CD4-positive, alpha-beta T cell (primary cell): ENCODE measurements at regions not wholly inside any gene's neighbourhood (a gene's known extent, or its start where the extent isn't known, plus 50 kb on each side); places are given as distances from the start of the nearest gene placed in this dataset.

ENCODE experiments used
- ATAC-seq: fragments of 200-7000 bp; cut with Tn5 transposase; one replicate; pipeline ENCODE4 v1.10.0; 2022; ENCODE audit warnings: mild to moderate bottlenecking; ENCODE audit not compliant: poor library complexity
- CTCF ChIA-PET: fragments of 350-600 bp; sonication (Branson Sonifier 250); formaldehyde crosslinking; loops from one replicate; lab custom pipeline; 2021; ENCODE audit warnings: antibody characterized with exemption, inconsistent platforms; lab: Charles Lee
- POLR2A ChIA-PET: fragments of 350-600 bp; sonication (Branson Sonifier 250); formaldehyde crosslinking; loops from one replicate; lab custom pipeline; 2021; ENCODE audit warnings: antibody characterized with exemption, inconsistent platforms; lab: Charles Lee
- DNase-seq, 14 experiments: peaks; one replicate each; pipeline ENCODE4 v3.0.0-alpha.2; 2013 to 2020; ENCODE audit warnings: mixed read lengths in 2 of 14
- H3K27ac ChIP-seq, 2 donors: one replicate each; pipeline versions ENCODE4 v1.5.1 to v1.7.0; 2013; ENCODE audit warnings: low read length in 2 of 2, low read depth in 1 of 2, mild to moderate bottlenecking in 1 of 2
- H3K27me3 ChIP-seq, 2 experiments: 1 replicate in 1 of 2; 2 replicates in 1 of 2; pipeline versions ENCODE4 v1.6.1 to v1.7.0; 2013; ENCODE audit warnings: low read length in 2 of 2, control low read depth in 1 of 2, mild to moderate bottlenecking in 1 of 2, moderate library complexity in 1 of 2; ENCODE audit not compliant: insufficient read depth in 2 of 2, control insufficient read depth in 1 of 2
- H3K36me3 ChIP-seq: one replicate; pipeline ENCODE4 v1.6.1; 2013; ENCODE audit warnings: low read length, control low read depth; ENCODE audit not compliant: insufficient read depth
- H3K4me1 ChIP-seq: one replicate; pipeline ENCODE4 v1.6.1; 2013; ENCODE audit warnings: low read length, control low read depth; ENCODE audit not compliant: insufficient read depth
- H3K4me3 ChIP-seq: one replicate; pipeline ENCODE4 v1.5.1; 2013; ENCODE audit warnings: mild to moderate bottlenecking, low read length, moderate library complexity
- H3K9me3 ChIP-seq, 2 experiments: 1 replicate in 1 of 2; 2 replicates in 1 of 2; pipeline versions ENCODE4 v1.6.1 to v1.7.0; 2013; ENCODE audit warnings: low read length in 2 of 2, mild to moderate bottlenecking in 2 of 2, control low read depth in 1 of 2, moderate library complexity in 1 of 2; ENCODE audit not compliant: control insufficient read depth in 1 of 2, insufficient read depth in 1 of 2
- H3K27ac Mint-ChIP-seq: one replicate; pipeline ENCODE4 v1.8.0; 2020; ENCODE audit warnings: mixed read lengths
- H3K27me3 Mint-ChIP-seq: one replicate; pipeline ENCODE4 v1.8.0; 2021; ENCODE audit warnings: mixed read lengths
- H3K36me3 Mint-ChIP-seq: one replicate; pipeline ENCODE4 v1.8.0; 2021; ENCODE audit warnings: low read depth, mixed read lengths
- H3K4me1 Mint-ChIP-seq: one replicate; pipeline ENCODE4 v1.8.0; 2021; ENCODE audit warnings: low read depth, mixed read lengths
- H3K4me3 Mint-ChIP-seq: one replicate; pipeline ENCODE4 v1.8.0; 2020; ENCODE audit warnings: mild to moderate bottlenecking, mixed read lengths
- H3K9me3 Mint-ChIP-seq: one replicate; pipeline ENCODE4 v1.8.0; 2020; ENCODE audit warnings: mixed read lengths
- intact Hi-C, 2 experiments: fragments of 100-400 bp; cut with DNase I in 1 of 2; cut with micrococcal nuclease in 1 of 2; formaldehyde crosslinking; loops; one replicate each; pipeline versions ENCODE4 v1.15.1 to v1.9.0; 2023 to 2025; cut with DNase I, micrococcal nuclease
- TF ChIP-seq, protein P1 (sequence below): fragments of 200-600 bp; IDR thresholded peaks from one replicate; pipeline ENCODE4 v1.8.0; 2022; ENCODE audit warnings: antibody characterized with exemption, mild to moderate bottlenecking

- DNase-seq = no peak
- no peaks in the 10 kb centered on the region for H3K9me3 ChIP-seq
- Mint-ChIP-seq H3K36me3 (no peaks in the 10 kb centered on the region), H3K9me3 (no peaks in the 10 kb centered on the region), H3K27ac (no peak overlapping the region), H3K4me1 (no peaks in the 10 kb centered on the region), H3K4me3 (no peak overlapping the region), H3K27me3 (no peaks in the 10 kb centered on the region)
- no peaks in the 10 kb centered on the region for H3K4me1 ChIP-seq
- POLR2A ChIA-PET = no interaction called here
- no peaks in the 10 kb centered on the region for H3K27me3 ChIP-seq
- H3K4me3 ChIP-seq = no peak overlapping the region
- TF ChIP-seq, protein P1, sequence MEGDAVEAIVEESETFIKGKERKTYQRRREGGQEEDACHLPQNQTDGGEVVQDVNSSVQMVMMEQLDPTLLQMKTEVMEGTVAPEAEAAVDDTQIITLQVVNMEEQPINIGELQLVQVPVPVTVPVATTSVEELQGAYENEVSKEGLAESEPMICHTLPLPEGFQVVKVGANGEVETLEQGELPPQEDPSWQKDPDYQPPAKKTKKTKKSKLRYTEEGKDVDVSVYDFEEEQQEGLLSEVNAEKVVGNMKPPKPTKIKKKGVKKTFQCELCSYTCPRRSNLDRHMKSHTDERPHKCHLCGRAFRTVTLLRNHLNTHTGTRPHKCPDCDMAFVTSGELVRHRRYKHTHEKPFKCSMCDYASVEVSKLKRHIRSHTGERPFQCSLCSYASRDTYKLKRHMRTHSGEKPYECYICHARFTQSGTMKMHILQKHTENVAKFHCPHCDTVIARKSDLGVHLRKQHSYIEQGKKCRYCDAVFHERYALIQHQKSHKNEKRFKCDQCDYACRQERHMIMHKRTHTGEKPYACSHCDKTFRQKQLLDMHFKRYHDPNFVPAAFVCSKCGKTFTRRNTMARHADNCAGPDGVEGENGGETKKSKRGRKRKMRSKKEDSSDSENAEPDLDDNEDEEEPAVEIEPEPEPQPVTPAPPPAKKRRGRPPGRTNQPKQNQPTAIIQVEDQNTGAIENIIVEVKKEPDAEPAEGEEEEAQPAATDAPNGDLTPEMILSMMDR = no peak
- CTCF ChIA-PET = no interaction called here
- H3K27ac ChIP-seq = no peak overlapping the region
- no peak for ATAC-seq
- no peaks in the 10 kb centered on the region for H3K36me3 ChIP-seq
- intact Hi-C loops = no loop called here
Measured at GRCh38 chr7:48868916-48869315, 55.4 kb upstream of the CDC14C start.

DNA sequence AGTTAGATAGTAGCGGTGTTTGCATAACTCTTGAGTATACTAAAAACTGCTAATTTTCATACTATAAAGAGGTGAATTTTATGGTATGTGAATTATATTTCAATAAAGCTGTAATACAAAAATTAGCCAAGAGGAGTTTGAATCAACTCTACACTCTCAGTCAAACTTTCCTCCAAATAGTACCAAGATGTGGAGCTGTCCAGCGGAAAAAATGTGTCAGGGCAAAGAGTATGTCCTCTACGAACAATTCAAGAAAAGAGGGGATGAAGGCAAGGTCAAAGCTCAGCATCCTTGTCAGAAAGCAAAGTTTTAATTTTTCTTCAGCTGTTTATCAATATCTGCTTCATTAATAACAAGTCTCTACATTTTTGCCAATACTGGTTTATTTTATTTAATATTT is 51.8 kb upstream of the CDC14C start:
- no peak for DNase-seq
- H3K36me3 Mint-ChIP-seq = no peaks in the 10 kb centered on the region
- CTCF ChIA-PET = no interaction called here

More for the DNA sequence above, 51.8 kb upstream of the CDC14C start:
- H3K9me3 ChIP-seq = no peaks in the 10 kb centered on the region
- ATAC-seq = no peak
- H3K27ac Mint-ChIP-seq = no peak overlapping the region
- H3K4me1 Mint-ChIP-seq = no peaks in the 10 kb centered on the region
- TF ChIP-seq, protein P1 = no peak
- H3K4me1 ChIP-seq = no peaks in the 10 kb centered on the region
- no peak overlapping the region for H3K4me3 ChIP-seq
- POLR2A ChIA-PET = no interaction called here
- no peaks in the 10 kb centered on the region for H3K27me3 ChIP-seq
- H3K27me3 Mint-ChIP-seq = no peaks in the 10 kb centered on the region
- H3K4me3 Mint-ChIP-seq = no peak overlapping the region
- no peak overlapping the region for H3K27ac ChIP-seq
- H3K9me3 Mint-ChIP-seq = no peaks in the 10 kb centered on the region
- H3K36me3 ChIP-seq = no peaks in the 10 kb centered on the region
- intact Hi-C loops = no loop called here
